ENCODE measurements at regions not wholly inside any gene's neighbourhood (a gene's known extent, or its start where the extent isn't known, plus 50 kb on each side); places are given as distances from the start of the nearest gene placed in this dataset.

GRCh38 chr3:21919383-21919782 lies 168.4 kb upstream of the ZNF385D start:
- TF ChIP-seq EZH2phosphoT487 (IDR thresholded peaks at IDR 0.05; ENCODE audit: borderline replicate concordance): no peak
- TF ChIP-seq ATF3 (IDR thresholded peaks at IDR 0.05): no peak
- TF ChIP-seq POLR2AphosphoS5 (IDR thresholded peaks at IDR 0.05; ENCODE audit: low read depth, low read length): no peak
